Globus pallidus (tissue), 1 donor: ENCODE measurements at regions not wholly inside any gene's neighbourhood (a gene's known extent, or its start where the extent isn't known, plus 50 kb on each side); places are given as distances from the start of the nearest gene placed in this dataset.

Source experiments
- DNase-seq: peaks from one replicate; pipeline ENCODE4 v3.0.0-alpha.2; 2015; ENCODE audit warnings: low spot score

GRCh38 chr1:219773110-219773509, 155.2 kb downstream of the SLC30A10 start:
- DNase-seq: no peak

DNA sequence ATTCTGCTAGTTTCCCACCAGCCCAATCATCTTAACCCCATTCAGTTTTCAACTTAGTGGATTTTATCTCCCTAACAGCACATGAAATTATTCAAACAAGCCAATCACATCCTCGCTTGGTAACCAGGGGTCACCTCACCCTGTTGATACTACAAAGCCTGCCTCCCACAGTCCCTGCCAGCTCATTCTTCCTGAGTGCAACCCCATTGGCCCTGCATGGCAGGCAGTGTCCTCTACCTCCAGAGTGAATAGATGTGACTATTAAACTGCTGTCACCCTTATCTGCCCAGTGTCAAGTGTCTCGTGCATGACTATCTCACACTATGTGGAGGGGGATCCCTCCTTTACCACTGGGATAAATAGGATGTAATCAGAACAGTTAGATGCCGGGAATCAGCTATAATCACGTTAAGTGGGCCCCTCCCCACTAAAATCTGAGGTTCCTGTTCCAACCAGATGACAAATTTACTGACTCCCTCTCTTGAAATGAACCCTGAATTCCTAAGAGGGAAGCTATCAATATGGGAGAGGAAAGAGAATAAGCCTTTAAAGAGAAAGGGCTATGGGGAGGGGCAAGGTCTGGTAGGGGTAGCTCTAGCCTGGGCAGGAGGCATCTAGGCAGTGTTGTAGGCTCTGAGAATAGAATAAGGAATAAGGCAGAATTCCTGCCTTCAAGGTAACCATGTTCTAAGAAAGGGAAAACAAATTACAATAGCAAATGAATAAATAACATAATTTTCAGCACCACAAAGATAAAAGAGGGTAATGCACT, 155.9 kb downstream of the SLC30A10 start:
- no peak for DNase-seq

GRCh38 chr1:219771080-219771479, 157.3 kb downstream of the SLC30A10 start:
- DNase-seq: no peak

DNA sequence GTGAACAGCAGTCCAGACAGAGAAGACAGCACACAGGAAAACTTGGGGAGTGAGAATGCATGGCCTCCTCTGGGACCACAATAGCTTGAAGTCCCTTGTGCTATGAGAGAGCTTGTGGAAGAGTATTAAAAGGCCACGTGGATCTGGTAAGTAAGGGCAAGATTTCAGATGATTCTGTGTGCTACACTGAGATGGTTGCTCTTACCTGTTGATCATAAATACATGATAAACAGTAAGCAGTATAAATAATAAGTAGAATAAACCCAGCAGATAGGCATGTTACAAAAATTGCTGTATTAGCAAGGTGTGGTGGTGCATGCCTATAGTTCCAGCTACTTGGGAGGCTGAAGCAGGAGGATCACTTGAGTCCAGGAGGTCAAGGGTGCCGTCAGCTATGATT, 150.4 kb upstream of the ZC3H11B start:
- no peak for DNase-seq

DNA sequence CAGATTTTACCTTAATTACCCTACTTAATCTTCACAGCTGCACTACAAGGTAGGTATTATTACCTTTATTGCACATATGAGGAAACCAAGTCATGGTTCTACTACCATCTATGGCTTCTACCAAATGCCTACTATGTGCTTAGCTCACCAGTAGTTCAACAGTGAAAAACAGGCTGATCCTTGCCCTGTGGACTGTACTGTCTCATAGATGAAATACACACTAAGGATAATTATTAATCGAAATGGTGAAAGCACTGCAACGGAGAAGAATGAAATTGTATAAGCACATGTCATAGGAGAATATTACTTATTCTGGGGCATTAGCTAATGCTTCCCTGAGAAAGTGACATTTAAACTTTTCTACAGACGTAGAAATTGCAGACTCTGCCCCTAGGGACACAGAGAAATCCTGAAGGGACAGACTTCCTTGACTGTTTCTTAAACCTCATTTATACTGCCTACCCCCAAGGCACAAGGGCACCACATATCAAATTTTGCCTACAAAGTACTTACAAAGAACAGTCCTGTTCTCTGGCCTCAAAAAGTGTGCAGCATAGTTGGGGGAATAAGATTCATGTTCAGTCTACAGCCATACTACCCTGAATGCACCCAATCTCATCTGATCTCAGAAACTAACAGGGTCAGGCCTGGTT, 148.4 kb upstream of the ZC3H11B start:
- DNase-seq: no peak

GRCh38 chr1:219759095-219759494, 146.2 kb upstream of the ZC3H11B start:
- no peak for DNase-seq

GRCh38 chr1:219757890-219758289, 145.0 kb upstream of the ZC3H11B start:
- DNase-seq: peak; percentile 8

- DNase-seq: no peak
Measured at GRCh38 chr1:219755234-219755633, 142.3 kb upstream of the ZC3H11B start.

GRCh38 chr1:219754767-219755166, 141.9 kb upstream of the ZC3H11B start:
- DNase-seq: no peak

- no peak for DNase-seq
Measured at GRCh38 chr1:219753914-219754313, 141.0 kb upstream of the ZC3H11B start.

DNA sequence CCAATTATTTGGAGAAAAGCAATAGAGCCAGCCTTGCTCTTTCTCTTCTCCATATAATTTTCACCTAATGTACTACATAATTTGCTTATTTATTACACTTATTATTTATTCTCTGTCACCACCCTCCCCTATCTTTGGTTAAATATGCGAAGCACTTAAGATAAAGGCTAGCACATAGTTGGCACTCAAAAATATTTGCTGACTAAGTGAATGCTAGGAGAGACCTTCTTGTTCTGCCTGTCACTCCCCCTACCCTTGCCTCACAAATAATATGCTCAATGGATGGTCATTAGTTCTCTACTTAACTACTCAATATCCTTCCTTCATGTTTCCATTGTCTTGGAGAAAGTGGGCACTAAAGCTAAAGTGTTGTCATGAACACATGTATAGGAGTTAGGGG, 139.7 kb upstream of the ZC3H11B start:
- no peak for DNase-seq

DNA sequence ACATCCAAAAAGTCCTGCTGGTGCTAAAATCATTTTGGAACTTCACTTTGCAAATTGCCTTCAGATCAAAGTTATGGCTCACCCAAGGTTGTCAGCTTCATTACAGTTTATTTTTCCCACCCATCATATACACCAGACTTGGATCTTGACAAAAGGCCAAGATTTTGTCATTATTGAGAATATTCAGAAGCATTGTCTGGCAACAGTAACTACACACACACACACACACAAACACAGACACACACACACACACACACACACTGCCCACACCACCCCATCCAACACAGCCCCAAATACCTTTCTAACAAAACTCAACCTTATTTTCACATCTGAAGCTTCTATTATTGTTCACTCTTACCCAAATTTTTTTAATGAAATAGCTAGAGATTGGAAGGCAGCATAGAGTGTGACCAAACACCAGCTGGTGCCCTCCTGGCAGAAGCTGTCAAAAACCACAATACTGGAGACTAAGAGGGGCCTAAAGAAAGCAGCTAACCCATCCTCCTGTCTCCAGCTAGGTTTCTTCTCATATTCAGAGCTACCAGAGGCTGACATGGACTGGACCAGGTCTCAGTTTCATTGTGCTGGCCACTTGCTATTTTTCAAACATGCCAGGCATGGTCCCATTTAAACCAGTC, 139.1 kb upstream of the ZC3H11B start:
- no peak for DNase-seq

- DNase-seq: no peak
Measured at GRCh38 chr1:219749370-219749769, 136.5 kb upstream of the ZC3H11B start.

DNA sequence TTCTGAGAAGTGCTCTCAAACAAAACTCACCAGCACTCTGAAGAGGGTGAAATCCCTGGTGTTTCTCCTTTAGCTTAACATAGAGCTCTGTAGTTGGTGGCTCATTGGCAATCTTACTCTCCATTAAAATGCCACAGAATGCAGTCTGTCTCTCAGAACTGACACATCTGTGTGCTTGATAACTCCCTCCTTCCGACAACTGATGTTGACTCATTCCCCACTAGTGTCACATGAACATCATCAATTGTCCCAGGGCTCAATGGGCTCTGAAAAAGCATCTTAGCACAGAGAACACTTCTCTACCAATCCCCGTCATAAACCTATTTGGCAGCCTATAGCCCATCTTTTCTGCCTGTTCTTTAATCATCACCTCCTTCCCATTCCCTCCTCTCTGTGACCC, 133.2 kb upstream of the ZC3H11B start:
- no peak for DNase-seq

GRCh38 chr1:219744652-219745469, 132.0 kb upstream of the ZC3H11B start:
- DNase-seq: no peak

DNA sequence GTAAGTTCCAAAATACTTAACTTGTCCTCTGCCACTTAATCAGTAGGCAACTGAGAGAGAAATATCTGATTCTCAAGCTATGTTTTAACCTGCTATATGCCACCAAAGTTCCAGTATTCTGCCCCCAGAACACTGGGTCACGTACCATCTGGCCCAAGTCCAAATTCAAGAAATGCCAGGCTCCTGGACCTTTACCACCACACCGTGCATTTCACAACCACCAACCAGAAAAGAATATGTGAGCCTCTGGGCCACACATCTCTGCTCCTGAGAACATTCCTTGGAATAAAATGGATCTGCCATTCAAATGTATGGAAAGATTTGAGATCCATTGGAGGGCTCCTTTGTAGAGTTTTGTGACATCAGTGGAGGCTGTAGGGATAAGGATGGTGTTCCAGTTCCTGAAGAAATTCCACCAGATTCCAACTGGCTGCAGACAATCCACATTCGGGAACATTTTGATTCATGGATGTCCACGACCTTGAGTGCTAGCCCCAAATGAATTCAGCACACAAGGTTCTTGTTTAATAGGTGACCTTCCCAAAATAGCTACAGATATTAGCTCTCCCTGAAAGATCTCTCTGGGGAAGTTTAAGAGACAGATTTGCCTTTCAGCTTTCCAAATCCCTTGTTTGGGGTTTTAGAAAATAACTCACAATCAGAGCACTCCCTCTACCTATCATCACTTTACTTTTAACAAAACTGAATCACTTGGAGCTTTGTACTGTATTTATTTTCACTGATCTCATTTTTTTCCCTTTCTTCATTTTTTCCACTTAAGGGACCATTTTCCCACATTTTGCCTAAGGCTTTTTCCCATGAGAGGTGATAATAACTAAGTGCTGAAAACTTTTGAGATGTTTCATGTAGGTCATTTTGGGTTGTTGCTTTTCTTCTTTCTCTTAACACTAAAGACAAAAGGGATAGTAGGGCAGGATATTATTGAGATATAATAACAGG, 128.4 kb upstream of the ZC3H11B start:
- DNase-seq: no peak

DNA sequence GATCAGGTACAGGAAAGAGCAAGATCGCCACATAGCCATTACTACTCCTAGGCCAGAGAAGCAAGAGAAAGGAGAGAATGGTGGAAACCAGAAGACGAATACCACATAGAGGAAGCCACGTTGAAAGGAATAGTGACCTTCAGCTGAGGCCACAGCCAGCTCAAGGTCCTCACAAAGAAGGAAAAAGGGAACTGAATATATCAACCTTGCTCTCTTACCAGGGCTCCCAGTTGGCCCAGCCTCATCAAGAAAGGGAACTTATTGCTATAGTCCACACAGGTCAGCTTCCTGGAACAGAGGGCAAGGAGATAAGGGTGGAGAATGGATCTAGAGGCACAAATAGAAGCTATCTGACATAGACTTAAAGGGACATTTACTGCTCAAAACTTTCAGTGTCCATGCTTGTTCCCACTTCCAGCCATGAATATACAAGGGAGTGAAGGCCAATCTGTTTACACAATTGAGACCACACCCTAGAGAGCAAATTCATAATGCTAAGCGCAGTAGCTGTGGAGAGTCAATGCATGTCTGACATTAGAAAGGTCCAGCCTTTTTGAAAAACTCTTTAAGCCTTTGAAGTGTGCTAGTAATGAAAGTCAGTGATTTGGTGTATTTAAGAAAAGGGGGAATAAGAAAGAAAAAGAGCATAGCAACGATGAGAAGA, 120.7 kb upstream of the ZC3H11B start:
- no peak for DNase-seq

- DNase-seq: no peak
Measured at GRCh38 chr1:219732814-219733491, 120.0 kb upstream of the ZC3H11B start.

- DNase-seq: no peak
Measured at GRCh38 chr1:219731771-219732170, 118.9 kb upstream of the ZC3H11B start.
